ENCODE measurements at regions not wholly inside any gene's neighbourhood (a gene's known extent, or its start where the extent isn't known, plus 50 kb on each side); places are given as distances from the start of the nearest gene placed in this dataset.

GRCh38 chr4:42341518-42342026 lies 55.7 kb upstream of the SHISA3 start:
- no peak overlapping the region for H3K4me3 ChIP-seq

GRCh38 chr4:42342459-42342858 lies 54.8 kb upstream of the SHISA3 start:
- no peaks in the 10 kb centered on the region for H3K9me3 ChIP-seq
- no peak overlapping the region for H3K27ac ChIP-seq
- DNase-seq (ENCODE audit: low spot score) = no peak
- H3K27me3 ChIP-seq = no peaks in the 10 kb centered on the region
- no peak for TF ChIP-seq CTCF (IDR thresholded peaks at IDR 0.05)
- H3K36me3 ChIP-seq = no peaks in the 10 kb centered on the region
- H3K4me1 ChIP-seq = peaks cover 0 to 16% of the 10 kb centered on the region in 2 donors
- no peak overlapping the region for H3K4me3 ChIP-seq

More at GRCh38 chr4:42341518-42342026, 55.7 kb upstream of the SHISA3 start:
- peaks cover 0 to 16% of the 10 kb centered on the region in 2 donors for H3K4me1 ChIP-seq
- H3K27ac ChIP-seq = no peak overlapping the region
- no peaks in the 10 kb centered on the region for H3K27me3 ChIP-seq
- H3K36me3 ChIP-seq = no peaks in the 10 kb centered on the region
- no peak for TF ChIP-seq CTCF (IDR thresholded peaks at IDR 0.05)
- H3K9me3 ChIP-seq = no peaks in the 10 kb centered on the region
- DNase-seq (ENCODE audit: low spot score) = no peak

- H3K27me3 ChIP-seq = no peaks in the 10 kb centered on the region
- no peak for TF ChIP-seq CTCF (IDR thresholded peaks at IDR 0.05)
- no peak for DNase-seq (ENCODE audit: low spot score)
- no peak overlapping the region for H3K27ac ChIP-seq
- no peaks in the 10 kb centered on the region for H3K9me3 ChIP-seq
- H3K36me3 ChIP-seq = no peaks in the 10 kb centered on the region
- H3K4me3 ChIP-seq = no peak overlapping the region
- H3K4me1 ChIP-seq = peaks cover 0 to 18% of the 10 kb centered on the region in 2 donors
Measured at GRCh38 chr4:42344309-42344708, 53.0 kb upstream of the SHISA3 start.

- Histone ChIP-seq H3K27ac (no peak overlapping the region), H3K27me3 (no peaks in the 10 kb centered on the region), H3K4me3 (no peak overlapping the region), H3K36me3 (no peaks in the 10 kb centered on the region), H3K9me3 (no peaks in the 10 kb centered on the region), H3K4me1 (peaks cover 0 to 15% of the 10 kb centered on the region in 2 donors)
- no peak for TF ChIP-seq CTCF (IDR thresholded peaks at IDR 0.05)
- DNase-seq (ENCODE audit: low spot score) = no peak
Measured at GRCh38 chr4:42344749-42345148, 52.5 kb upstream of the SHISA3 start.

GRCh38 chr4:42345962-42346544 lies 51.2 kb upstream of the SHISA3 start:
- peaks cover 0 to 5% of the 10 kb centered on the region in 2 donors for H3K4me1 ChIP-seq
- no peaks in the 10 kb centered on the region for H3K9me3 ChIP-seq
- H3K27ac ChIP-seq = no peak overlapping the region
- H3K36me3 ChIP-seq = no peaks in the 10 kb centered on the region
- no peak overlapping the region for H3K4me3 ChIP-seq
- TF ChIP-seq CTCF (IDR thresholded peaks at IDR 0.05) = no peak
- no peaks in the 10 kb centered on the region for H3K27me3 ChIP-seq
- no peak for DNase-seq (ENCODE audit: low spot score)

GRCh38 chr4:42347076-42347475 lies 50.2 kb upstream of the SHISA3 start:
- H3K4me3 ChIP-seq = no peak overlapping the region
- H3K27me3 ChIP-seq = no peaks in the 10 kb centered on the region
- H3K27ac ChIP-seq = no peak overlapping the region
- TF ChIP-seq CTCF (IDR thresholded peaks at IDR 0.05) = no peak
- no peak for DNase-seq (ENCODE audit: low spot score)
- peaks cover 0 to 5% of the 10 kb centered on the region in 2 donors for H3K4me1 ChIP-seq
- no peaks in the 10 kb centered on the region for H3K9me3 ChIP-seq
- H3K36me3 ChIP-seq = no peaks in the 10 kb centered on the region
